ENCODE measurements at regions not wholly inside any gene's neighbourhood (a gene's known extent, or its start where the extent isn't known, plus 50 kb on each side); places are given as distances from the start of the nearest gene placed in this dataset.

GRCh38 chr5:164062304-164062703 lies 556.9 kb downstream of the MAT2B start:
- TF ChIP-seq CTCF (IDR thresholded peaks at IDR 0.05; ENCODE audit: control insufficient read depth, extremely low read depth, insufficient read depth) = no peak
- H3K4me3 ChIP-seq (ENCODE audit: low read depth, low read length) = no peak overlapping the region
- DNase-seq (ENCODE audit: low read depth) = no peak

GRCh38 chr5:164065266-164065665 lies 559.8 kb downstream of the MAT2B start:
- no peak for TF ChIP-seq CTCF (IDR thresholded peaks at IDR 0.05; ENCODE audit: control insufficient read depth, extremely low read depth, insufficient read depth)
- H3K4me3 ChIP-seq (ENCODE audit: low read depth, low read length) = no peak overlapping the region
- no peak for DNase-seq (ENCODE audit: low read depth)

- TF ChIP-seq CTCF (IDR thresholded peaks at IDR 0.05; ENCODE audit: control insufficient read depth, extremely low read depth, insufficient read depth) = no peak
- no peak for DNase-seq (ENCODE audit: low read depth)
- no peak overlapping the region for H3K4me3 ChIP-seq (ENCODE audit: low read depth, low read length)
Measured at GRCh38 chr5:164071671-164072070, 566.3 kb downstream of the MAT2B start.

DNA sequence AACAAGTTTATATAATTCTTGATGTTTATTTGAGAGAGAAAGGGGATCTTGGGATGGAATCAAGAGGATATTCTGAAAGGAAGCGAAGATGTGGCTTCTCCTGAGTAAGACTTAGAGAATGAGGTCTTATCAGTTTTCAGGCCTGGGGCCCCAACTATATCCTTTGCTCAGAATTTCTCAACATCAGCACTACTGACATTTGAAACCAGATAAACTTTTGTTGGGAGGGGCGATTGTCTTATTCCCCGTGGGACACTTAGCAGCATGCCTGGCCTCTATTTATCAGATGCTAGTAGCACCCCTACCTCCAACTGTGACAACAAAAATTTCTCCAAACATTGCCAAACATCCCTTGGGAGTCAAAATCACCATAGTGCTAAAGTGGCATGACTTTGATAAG lies 567.7 kb downstream of the MAT2B start:
- no peak for DNase-seq (ENCODE audit: low read depth)
- no peak for TF ChIP-seq CTCF (IDR thresholded peaks at IDR 0.05; ENCODE audit: control insufficient read depth, extremely low read depth, insufficient read depth)
- H3K4me3 ChIP-seq (ENCODE audit: low read depth, low read length) = no peak overlapping the region

DNA sequence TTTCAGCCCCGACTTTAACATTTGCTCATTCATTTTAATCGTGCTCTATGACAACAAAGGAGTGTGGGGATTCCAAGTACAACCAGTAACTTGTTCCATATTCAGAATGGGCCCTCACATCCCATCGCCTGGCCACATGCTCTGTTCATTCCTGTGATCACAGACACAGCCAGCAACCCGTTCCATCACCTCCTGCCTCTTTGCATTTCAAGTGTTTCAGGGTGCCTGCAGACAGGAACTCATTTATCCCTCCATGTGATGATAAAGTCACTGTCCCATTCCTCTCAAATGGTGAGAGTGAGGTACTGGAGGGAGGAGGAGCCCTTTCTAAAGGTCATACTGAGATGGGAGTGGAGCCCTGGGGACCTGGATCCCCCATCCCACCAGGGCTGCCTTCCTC lies 571.1 kb downstream of the MAT2B start:
- no peak overlapping the region for H3K4me3 ChIP-seq (ENCODE audit: low read depth, low read length)
- no peak for TF ChIP-seq CTCF (IDR thresholded peaks at IDR 0.05; ENCODE audit: control insufficient read depth, extremely low read depth, insufficient read depth)
- DNase-seq (ENCODE audit: low read depth) = no peak

DNA sequence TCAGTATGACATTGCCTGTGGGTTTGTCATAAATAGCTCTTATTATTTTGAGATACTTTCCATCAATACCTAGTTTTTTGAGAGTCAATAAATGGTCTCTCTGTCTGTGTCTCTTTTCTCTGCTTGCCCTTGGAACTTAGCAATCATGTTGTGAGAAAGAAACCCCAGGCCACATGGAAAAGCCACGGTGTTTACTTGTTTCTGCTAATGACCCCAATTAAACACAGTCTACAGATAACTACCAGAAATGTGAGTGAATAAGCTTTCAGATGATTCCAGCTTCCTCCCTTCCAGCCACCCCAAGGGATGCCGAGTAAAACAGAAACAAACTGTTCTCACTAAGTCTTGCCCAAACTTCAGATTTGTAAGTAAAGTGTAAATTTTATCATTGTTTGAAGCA lies 584.9 kb downstream of the MAT2B start:
- no peak overlapping the region for H3K4me3 ChIP-seq (ENCODE audit: low read depth, low read length)
- no peak for TF ChIP-seq CTCF (IDR thresholded peaks at IDR 0.05; ENCODE audit: control insufficient read depth, extremely low read depth, insufficient read depth)
- DNase-seq (ENCODE audit: low read depth) = no peak

- no peak for TF ChIP-seq CTCF (IDR thresholded peaks at IDR 0.05; ENCODE audit: control insufficient read depth, extremely low read depth, insufficient read depth)
- H3K4me3 ChIP-seq (ENCODE audit: low read depth, low read length) = no peak overlapping the region
- no peak for DNase-seq (ENCODE audit: low read depth)
Measured at GRCh38 chr5:164091836-164092235, 586.4 kb downstream of the MAT2B start.

Measured in LNCaP clone FGC (cell line).